ENCODE measurements at regions not wholly inside any gene's neighbourhood (a gene's known extent, or its start where the extent isn't known, plus 50 kb on each side); places are given as distances from the start of the nearest gene placed in this dataset.
A peak's percentile ranks its signal among the peaks of the same experiment; 100 is the strongest.

- Histone ChIP-seq H3K9me1 (ENCODE audit: insufficient read depth, low read length) (no peaks in the 10 kb centered on the region), H4K8ac (ENCODE audit: low read depth in 2 of 2, low read length in 2 of 2) (no peak overlapping the region), H3K18ac (ENCODE audit: low read depth, low read length) (no peak overlapping the region), H3K27ac (ENCODE audit: insufficient read depth, low read length) (no peak overlapping the region), H2AK5ac (ENCODE audit: low read depth, low read length) (no peak overlapping the region), H4K5ac (ENCODE audit: low read depth, low read length) (no peak overlapping the region), H2BK20ac (ENCODE audit: low read depth, low read length) (no peak overlapping the region), H2AK9ac (replicated peaks; ENCODE audit: low read depth, low read length, poor library complexity) (no peak overlapping the region), H3K79me1 (ENCODE audit: low read depth in 1 of 2, low read length in 2 of 2) (no peaks in the 10 kb centered on the region), H3K27me3 (ENCODE audit: control insufficient read depth, insufficient read depth, low read length) (no peaks in the 10 kb centered on the region), H3K56ac (ENCODE audit: extremely low read depth, insufficient read depth, low read length) (no peak overlapping the region), H2BK120ac (ENCODE audit: low read depth, low read length) (no peak overlapping the region), H2BK5ac (ENCODE audit: low read depth, low read length, poor library complexity, severe bottlenecking) (no peak overlapping the region), H3K4me1 (ENCODE audit: control insufficient read depth, insufficient read depth, low read length) (peaks cover 4% of the 10 kb centered on the region; the same call in 1 of the 2 replicates), H2AFZ (replicated peaks; ENCODE audit: low read length, poor library complexity) (no peak overlapping the region), H3K4ac (ENCODE audit: low read depth, low read length) (no peak overlapping the region), H3K14ac (replicated peaks; ENCODE audit: low read depth, low read length) (no peak overlapping the region), H4K20me1 (ENCODE audit: insufficient read depth, low read length) (no peaks in the 10 kb centered on the region), H3K9ac (ENCODE audit: low read depth, low read length) (no peak overlapping the region), H2BK15ac (ENCODE audit: low read depth, low read length) (no peak overlapping the region), H3K4me3 (ENCODE audit: insufficient read depth, low read depth, low read length) (no peak overlapping the region), H4K91ac (ENCODE audit: insufficient read depth, low read depth, low read length) (no peak overlapping the region), H3K36me3 (ENCODE audit: control insufficient read depth, insufficient read depth, low read length) (no peaks in the 10 kb centered on the region), H3K4me2 (ENCODE audit: low read depth, low read length) (no peak overlapping the region), H3K23ac (ENCODE audit: low read depth, low read length) (no peak overlapping the region), H3K9me3 (ENCODE audit: control insufficient read depth, insufficient read depth, low read length) (no peaks in the 10 kb centered on the region)
- intact Hi-C loops (cut with micrococcal nuclease): no loop called here
- dilution Hi-C loops (cut with HindIII; ENCODE audit: low sequenced_read_pairs, unreplicated experiment): no loop called here
- CTCF ChIA-PET: no interaction called here
- ATAC-seq (ENCODE audit: low read depth) (no peak), DNase-seq (no peak)
- in situ Hi-C loops (cut with MboI; ENCODE audit: low sequenced_read_pairs): no loop called here
- POLR2A ChIA-PET (ENCODE audit: unreplicated experiment): no interaction called here
- TF ChIP-seq BHLHE40 (IDR thresholded peaks at IDR 0.05; ENCODE audit: low read depth, low read length) (no peak), RFX5 (IDR thresholded peaks at IDR 0.05; ENCODE audit: low read depth, low read length) (no peak), MAFK (IDR thresholded peaks at IDR 0.05; ENCODE audit: low read depth, low read length) (peak; percentile 46; the same call in 1 of the 2 replicates), MXI1 (IDR thresholded peaks at IDR 0.05; ENCODE audit: borderline replicate concordance, low read depth, low read length) (no peak), SMC3 (IDR thresholded peaks at IDR 0.05; ENCODE audit: low read depth, low read length) (no peak)
- no CpG with 5 or more reads among the region's 5 CpGs for WGBS, 2 experiments (ENCODE audit: extremely low coverage in 2 of 2, insufficient read length in 1 of 2)
- no TSS peak for BruUV-seq (replicated peaks)
These were observed 326.7 kb downstream of the SIPA1L2 start for GRCh38 chr1:232303222-232303620.

All from IMR-90 (cell line).